GM18511 (cell line): ENCODE measurements at regions not wholly inside any gene's neighbourhood (a gene's known extent, or its start where the extent isn't known, plus 50 kb on each side); places are given as distances from the start of the nearest gene placed in this dataset.
A peak's percentile ranks its signal among the peaks of the same experiment; 100 is the strongest.
"Not testable (repeated sequence)": the region's sequence is repeated elsewhere in the genome, so short reads cannot be mapped to it uniquely, and the experiment has no call there.

ENCODE experiments used
- ATAC-seq: cut with Tn5 transposase; IDR thresholded peaks from one replicate; pipeline ENCODE4 v1.9.1; 2021; ENCODE audit warnings: mild to moderate bottlenecking, moderate library complexity; ENCODE audit not compliant: unreplicated experiment

DNA sequence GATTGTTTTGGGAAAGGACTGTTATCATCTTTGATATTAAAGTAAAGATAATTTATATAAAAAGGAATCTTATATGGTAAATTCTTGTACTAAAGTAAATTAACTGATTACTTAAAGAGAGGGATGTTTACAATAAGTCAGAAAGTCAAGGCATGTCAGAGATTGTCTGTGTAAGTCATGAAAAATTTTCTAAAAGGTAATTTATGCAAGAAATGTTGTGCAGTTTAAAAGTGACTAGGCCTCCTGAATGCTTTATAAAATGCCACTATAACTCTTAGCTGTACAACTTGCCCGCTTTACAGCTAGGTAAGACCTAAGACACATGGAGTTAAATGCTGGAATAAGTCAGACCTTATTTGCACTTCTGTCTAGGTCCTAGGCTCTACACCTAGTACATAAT is 692.9 kb downstream of the GBE1 start:
- ATAC-seq: no peak

DNA sequence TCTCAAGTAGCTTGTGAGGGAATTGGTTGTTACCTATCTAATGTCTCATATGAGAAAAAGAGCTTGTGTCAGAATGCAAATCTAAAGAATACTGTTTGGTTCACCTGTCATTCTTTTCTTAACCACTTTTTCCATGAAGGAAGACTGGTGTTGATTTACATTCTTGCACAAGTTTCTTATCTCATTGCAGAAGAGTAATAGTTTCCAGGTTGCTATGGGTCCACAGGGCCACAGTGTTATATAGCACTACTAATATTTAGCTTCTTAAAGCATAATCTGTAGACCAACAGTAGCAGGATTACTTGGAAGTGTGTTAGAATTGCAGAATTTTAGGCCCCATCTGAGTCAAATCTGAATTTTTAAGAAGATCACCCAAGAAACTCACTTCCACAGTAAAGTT is 697.5 kb downstream of the GBE1 start:
- ATAC-seq: no peak

DNA sequence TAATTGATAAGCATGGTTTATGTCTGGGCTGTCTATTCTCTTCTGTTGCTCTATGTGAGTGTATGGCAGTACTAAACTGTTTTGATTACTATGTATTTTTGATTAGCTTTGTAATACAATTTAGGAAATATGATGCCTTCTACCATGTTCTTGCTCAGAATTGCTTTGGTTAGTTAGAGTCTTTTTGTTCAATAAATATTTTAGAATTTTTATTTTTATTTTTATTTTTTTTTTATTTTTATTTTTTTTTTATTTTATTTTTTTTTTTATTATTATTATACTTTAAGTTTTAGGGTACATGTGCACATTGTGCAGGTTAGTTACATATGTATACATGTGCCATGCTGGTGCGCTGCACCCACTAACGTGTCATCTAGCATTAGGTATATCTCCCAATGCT is 710.3 kb downstream of the GBE1 start:
- not testable (repeated sequence) for ATAC-seq

DNA sequence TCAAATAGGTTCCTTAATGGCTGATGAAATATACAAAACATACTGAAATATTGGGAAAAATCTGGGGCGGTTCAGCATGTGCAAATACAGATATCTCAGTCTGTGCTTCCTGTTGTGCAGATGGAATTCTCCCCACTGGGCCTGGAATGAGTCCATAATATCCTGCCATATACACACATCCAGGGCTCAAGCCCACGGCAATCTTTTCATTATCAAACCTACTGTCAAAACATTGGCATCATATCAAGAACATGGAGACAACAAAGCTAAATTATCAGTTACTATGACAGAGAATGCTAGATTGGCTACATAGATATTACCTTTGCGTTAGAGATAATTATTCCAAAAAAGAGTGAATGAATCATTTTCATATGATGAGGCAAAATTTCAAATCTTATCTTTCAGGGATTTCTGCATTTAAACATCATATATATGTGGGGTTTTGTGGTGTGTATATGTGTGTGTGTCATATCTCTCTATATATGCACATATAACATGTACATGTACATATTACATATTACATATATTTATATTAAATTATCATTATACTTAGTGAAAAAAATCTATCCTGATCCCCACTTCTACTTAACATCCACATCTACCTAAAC is 713.3 kb downstream of the GBE1 start:
- ATAC-seq: no peak

DNA sequence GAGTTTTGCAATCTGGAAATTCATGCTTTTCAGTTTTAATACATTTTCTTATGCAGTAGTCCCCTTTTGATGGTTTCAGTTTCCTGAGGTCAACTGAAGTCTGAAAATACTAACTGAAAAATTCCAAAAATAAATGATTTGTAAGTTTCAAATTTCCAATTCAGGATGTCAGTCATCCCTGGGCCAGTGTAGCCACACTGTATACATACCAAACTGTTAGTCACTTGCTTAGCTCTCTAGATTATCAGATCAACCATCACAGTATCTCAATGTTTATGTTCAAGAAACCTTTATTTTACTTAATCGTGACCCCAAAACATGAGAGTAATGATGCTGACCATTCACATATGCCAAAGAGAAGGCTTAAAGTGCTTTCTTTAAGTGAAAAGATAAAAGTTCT is 715.5 kb downstream of the GBE1 start:
- no peak for ATAC-seq

DNA sequence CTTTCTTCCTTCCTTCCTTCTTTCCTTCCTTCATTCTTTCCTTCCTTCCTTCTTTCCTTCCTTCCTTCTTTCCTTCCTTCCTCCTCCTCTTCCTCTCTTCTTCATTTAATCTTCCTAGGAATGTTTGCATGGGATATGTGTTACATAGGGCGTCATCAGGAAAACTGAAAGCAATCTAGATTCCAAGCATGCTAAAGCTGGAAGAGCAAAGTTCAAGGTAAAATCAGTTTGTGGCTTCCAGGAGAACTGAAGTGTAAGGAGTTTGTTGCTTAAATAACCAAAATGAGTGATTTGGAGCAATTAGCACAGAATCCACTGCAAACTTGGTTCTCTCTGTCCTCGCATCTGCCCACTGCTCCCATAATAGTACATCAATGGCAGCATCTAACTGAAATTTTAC is 716.2 kb downstream of the GBE1 start:
- ATAC-seq: no peak

DNA sequence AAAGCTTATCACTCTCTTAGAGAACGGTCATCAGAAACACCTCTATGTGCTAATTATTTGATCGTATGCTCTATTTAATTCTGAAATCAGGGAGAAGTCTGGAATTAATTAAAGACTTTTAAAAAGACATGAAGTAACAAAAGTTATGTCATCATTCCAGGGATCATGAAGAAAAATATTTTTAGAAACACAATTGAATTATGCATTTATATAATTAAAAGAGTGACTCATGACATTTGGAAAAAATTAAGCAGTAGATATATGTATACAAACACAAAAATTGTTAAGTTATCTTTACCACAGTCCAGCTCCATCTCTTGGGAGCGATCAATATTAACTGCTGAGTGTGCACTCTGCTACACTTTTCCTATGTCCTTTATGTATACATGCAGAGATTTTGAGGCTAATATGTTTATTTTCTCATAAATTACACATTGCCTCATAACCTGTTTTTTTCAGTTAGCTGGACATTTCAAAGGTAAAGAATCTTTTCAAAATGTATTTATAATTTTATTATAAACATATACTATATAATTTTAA is 717.7 kb downstream of the GBE1 start:
- ATAC-seq: no peak

DNA sequence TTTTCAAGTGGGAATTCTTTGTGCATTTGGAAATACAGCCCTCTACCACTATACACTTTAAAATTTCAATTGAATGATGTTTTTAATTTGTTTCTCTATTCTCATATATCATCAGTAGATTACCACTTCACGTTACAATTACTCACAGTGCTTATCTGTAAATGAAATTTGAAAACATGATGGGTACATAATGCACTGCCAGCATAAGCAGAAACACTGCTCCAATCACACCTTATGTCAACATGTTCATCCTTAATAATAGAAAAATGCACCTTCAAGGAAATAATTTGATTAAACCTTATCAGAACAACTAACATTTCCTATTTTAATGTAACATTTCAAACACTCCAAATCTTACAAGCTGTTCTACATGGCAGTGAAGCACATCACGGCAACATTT is 718.4 kb downstream of the GBE1 start:
- no peak for ATAC-seq

DNA sequence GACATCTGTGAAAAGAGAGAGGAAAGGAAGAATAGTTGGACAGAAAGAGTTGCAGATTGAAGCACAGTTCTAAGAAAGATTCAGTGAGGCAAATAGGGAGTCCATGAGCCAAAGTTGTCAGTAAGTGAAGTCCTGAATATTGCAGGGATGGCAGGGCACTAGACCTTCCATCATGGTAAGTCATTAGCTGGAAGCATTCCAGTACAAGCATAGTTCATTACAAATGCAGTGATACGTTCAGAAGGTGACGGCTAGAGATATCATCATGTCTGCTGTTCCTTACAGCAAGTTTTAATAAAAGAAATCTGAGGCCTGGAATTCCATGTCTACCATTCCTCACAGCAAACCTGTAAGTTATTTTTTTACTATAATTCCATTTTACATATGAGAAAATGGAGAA is 720.1 kb downstream of the GBE1 start:
- no peak for ATAC-seq

DNA sequence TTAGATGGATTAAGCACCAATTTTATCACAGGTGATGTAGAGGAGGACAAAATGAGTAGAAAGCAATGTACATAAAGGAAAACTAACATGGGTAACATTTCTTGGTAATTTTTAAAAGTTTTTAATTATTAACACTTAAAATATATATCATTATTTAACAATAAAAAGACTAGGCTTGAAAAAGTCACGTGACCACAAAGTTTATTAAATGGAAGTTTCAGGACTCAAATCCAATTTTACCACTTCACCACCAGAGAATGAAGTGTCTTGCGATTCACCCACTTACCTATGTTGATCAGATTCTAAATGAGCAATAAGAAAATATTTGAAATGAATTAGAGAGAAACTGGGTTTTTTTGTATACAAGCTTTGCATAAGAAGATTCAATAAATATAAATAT is 721.3 kb downstream of the GBE1 start:
- no peak for ATAC-seq

DNA sequence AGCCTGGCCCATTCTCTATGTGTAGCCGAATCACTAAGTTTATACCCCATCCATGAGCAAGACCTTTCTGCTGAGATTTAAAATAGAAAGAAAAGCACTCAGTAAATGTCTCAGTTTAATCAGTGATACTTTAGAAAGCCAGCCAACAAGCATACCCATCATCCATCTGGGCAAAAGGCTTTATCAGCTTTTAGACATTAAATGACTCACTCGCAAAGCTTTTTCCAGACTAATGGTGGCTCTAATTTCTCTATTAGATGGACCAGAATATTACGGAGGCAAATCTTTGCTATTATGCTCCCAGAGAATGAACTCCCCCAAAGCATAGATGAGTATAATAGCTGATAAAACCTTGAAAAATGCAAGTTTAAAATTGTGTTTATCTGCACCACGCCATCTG is 727.8 kb downstream of the GBE1 start:
- ATAC-seq: no peak

DNA sequence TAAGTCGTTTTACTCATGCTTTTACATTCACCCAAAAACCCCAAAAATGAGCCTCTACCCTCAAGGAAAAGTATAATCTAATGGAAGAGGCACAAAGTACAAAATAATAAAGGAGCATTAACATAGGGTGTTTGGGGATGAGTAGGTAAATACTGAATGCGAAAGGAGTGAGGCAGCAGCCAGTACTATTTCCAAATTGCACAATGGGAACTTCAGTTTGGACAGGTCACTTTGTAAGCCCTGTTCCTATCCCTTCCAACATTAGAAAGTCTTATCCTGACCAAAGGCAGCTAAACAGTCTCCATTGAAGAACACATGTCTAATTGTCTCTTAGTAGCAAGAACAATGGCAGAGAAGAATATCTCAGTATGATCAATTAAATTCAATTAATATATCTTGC is 728.3 kb downstream of the GBE1 start:
- ATAC-seq: no peak

DNA sequence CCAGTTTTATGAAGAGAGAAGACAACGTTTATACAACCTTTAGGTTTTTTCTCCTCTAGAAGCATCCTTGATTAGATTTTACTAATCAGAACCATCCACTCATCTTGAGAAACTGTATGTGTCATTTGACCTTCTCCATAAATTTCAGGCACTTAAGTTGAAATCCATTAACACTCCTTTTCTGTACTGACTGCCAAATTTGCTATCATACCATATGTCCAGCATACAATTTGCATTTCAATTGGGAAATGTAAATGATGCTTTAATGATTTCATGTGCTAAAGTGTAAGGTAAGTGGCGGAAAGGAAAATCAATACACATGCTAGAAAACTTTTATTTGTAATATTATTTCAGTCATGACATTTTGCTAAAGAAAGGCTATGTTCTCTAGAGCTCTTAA is 731.6 kb downstream of the GBE1 start:
- ATAC-seq: no peak

DNA sequence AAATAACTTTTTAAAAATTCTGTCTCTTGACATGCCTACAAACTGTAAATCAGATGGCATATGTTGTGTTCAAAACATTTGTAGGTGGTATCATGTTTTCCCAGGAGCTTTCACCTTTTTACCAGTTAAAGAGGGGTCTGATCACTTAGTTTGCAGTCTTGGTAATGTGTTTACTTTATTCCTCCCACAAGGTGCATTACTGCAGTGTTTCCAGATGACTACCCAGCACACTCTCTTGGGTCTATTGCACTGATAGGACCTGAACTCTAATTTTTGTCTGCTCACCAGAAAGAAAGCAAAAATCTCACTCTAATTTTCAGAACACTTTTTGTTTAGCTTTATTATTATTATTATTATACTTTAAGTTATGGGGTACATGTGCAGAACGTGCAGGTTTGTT is 734.1 kb downstream of the GBE1 start:
- ATAC-seq: no peak

DNA sequence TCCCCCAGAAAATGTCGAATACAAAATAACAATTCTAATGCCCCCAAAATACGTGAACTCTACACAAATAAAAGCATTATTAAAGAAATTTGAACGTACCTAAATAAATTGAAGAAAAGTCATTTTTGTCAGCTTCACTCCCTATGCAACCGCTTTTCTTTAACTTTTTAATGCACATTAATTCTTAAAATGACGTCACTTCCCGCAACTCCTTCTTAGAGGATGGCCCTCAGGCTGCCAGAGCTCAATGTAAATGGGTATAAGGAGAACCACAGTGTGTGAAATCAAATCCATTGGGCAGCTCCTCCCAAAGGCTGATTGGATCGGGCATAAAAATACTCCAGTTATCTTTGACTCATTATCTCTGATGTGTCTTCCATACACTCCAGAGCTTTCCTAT is 736.9 kb downstream of the GBE1 start:
- ATAC-seq: no peak

DNA sequence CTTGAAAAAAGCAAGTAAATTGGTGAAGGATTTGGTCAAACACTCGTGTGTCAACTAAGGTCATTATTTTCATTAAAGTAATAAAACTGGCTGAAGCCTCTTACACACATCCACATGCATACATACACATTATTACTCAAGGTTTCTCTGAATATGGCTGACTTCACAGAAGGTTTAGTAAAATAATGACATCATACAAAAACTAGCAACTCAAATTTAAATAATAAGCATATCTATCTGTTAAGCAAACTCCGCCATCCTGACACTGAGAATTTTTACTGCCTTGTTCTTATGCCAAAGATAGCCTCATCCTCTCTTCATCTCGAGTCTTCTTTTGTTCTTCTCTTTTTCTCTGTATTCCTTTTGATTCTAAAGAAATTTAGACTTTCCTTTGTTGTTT is 739.1 kb downstream of the GBE1 start:
- ATAC-seq: no peak

DNA sequence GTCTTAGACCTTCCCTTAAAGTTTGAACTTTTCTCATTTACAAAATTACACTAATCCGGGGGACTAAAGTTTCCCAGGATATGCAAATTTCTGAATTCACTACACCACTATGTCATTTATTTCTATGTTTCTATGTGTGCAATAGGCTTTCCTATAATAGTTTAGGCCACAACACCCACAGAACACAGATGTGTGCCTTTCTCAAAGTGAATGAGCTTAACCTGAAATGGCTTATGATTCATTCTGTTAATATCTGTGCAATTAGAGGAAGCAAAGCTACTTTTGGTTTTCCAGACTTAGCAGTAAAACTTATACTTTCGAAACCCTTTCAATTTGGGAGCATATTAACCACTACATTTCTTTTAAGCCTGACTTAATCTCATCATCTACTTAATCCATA is 748.1 kb downstream of the GBE1 start:
- ATAC-seq: peak; percentile 69

DNA sequence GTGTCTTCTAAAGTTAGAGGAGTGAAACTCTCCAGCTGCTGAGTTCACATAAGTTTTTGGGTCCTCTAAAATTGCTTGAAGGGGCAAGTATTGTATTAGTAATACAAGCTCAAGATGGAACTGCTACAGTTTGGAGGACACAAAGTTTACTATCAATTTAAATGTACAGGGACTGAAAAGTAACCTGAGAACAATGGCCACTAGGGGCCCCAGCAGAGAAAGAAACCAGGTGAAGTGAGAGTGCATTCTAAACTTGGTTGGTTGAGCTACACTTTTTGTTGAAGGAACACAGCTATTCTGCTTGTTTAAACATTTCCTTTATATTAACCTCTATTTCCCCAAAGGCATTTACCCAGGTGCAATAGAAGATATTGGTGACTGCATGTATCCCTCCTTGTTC is 755.5 kb downstream of the GBE1 start:
- ATAC-seq: no peak

DNA sequence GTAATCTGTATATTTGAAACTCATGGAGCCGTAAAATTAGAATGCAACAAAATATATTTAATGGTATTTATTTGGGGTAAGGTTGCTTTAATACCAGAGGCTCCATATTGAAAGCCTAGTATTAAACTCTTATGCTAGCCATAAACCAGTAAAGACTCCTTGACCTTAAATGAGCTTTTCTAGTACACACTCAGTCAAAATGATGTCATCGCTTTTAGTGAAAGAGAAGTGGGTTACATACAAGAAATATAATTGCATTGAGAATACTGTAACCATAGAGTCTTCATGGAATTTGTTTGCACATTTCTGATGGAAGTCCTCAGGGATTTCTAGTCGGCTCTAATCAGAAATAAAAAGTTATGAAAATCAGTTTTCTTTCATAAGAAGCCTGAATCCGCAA is 757.6 kb downstream of the GBE1 start:
- no peak for ATAC-seq

DNA sequence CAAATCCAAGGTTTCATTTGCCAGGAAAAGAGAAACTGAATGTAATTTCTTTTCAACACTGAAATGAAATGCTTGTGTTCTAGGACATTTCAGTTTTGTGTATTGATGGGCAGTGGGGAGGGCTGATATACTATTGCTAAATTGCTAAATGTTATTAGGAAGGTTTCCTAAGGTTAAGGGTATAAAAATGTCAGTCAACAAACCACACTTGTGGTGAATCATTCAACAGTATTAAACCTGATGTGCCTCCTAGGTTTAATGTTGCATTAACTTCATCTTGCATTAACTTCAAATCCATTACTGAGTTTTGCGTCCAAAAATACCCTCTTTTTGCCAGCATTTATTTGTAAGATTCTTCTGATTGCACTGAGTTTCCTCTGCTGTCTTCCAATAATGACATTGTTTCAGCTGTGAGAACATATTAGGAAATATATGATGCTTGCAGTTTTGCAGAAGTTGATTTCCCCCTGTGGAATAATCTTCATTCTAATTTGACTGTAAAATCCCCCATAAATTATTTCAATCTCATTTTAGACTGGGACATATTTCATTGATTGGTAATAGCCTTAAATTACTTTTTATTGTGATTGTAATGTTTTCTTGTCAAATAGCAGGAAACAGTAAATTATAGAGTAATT is 758.3 kb downstream of the GBE1 start:
- ATAC-seq: no peak

DNA sequence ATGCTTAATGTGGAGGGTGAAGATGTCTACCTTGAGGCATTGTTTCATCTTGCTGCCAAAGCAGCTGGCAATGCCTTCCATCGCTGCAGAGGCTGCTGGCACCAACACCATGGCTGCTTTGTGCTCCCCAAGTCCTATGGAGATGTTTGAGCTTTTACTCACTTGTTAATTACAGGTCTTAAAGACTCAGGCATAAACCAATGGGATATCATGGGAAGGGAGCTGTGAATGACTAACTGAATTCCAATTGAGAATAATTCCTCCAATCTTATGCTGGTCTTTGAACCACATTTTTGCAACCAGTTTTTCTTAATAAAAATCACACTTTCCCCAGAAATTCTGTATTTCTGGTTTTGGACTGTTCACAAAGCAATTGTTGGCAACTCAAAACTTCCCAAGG is 762.0 kb downstream of the GBE1 start:
- no peak for ATAC-seq

DNA sequence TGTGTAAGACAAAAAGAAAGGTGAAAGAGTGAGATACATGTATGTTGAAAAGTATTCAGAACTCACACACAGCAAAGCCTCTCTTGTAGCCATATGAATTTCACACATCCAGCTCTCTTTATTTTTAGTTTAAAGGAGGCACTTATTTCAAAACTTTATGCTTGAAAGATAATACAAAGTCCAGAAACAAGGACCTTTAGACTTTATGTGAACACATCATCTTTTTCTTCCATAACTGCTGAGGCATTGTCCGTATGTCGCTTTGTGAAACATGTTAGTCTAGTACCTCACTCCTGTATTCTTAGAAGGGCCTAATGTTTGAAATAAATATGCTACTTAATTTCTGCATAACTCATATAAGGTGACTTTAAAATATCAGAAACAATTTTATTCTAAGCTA is 763.4 kb downstream of the GBE1 start:
- ATAC-seq: no peak

DNA sequence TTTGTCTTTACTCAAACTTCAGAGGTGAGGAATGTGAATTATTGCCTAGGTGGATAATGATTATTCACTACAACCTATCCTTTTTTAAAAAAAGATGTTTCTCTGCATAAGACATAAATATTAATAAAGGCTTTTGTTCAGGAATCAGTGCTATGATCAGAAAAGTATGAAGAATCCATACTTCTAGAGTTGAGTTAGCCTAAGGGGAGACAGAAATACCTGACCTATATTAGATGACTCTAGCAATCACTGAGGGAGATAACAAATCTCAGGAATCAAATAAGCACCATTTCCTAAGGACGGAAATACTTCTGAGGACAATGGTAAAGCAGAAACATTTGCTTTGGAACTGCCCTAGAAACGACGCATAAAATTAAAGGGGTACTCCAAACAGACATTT is 763.8 kb downstream of the GBE1 start:
- no peak for ATAC-seq
